Esophagus muscularis mucosa (tissue), 4 donors: ENCODE measurements at regions not wholly inside any gene's neighbourhood (a gene's known extent, or its start where the extent isn't known, plus 50 kb on each side); places are given as distances from the start of the nearest gene placed in this dataset.

Experiments used
- DNase-seq: peaks from one replicate; pipeline ENCODE4 v3.0.0-alpha.2; 2017; ENCODE audit errors: extremely low spot score
- H3K27ac ChIP-seq, 4 donors: fragments of 200-600 bp; sonication (generic); replicated peaks in 1 of 4; 1 replicate in 3 of 4; 2 replicates in 1 of 4; pipeline ENCODE4 v1.5.1; 2016 to 2019; ENCODE audit warnings: mild to moderate bottlenecking in 1 of 4
- H3K27me3 ChIP-seq, 4 donors: fragments of 200-600 bp; sonication (generic); one replicate each; pipeline versions ENCODE4 v1.5.1 to v1.6.0; 2016 to 2019
- H3K36me3 ChIP-seq, 4 donors: fragments of 200-600 bp; sonication (generic); one replicate each; pipeline ENCODE4 v1.5.1; 2016 to 2019
- H3K4me1 ChIP-seq, 4 donors: fragments of 200-600 bp; sonication (generic); one replicate each; pipeline ENCODE4 v1.5.1; 2016 to 2019
- H3K4me3 ChIP-seq, 4 donors: fragments of 200-600 bp; sonication (generic); 1 replicate in 2 of 4; 2 replicates in 2 of 4; pipeline ENCODE4 v1.5.1; 2016 to 2019; ENCODE audit warnings: mild to moderate bottlenecking in 4 of 4, moderate library complexity in 1 of 4
- H3K9me3 ChIP-seq, 4 donors: fragments of 200-600 bp; sonication (generic); 1 replicate in 3 of 4; 2 replicates in 1 of 4; pipeline ENCODE4 v1.5.1; 2016 to 2019
- CTCF ChIP-seq, 3 experiments: fragments of 200-600 bp in 2 of 3; fragments of 450-650 bp in 1 of 3; sonication (generic) in 2 of 3; IDR thresholded peaks; one replicate each; pipeline ENCODE4 v1.5.1; 2017 to 2019; ENCODE audit warnings: antibody characterized with exemption in 3 of 3, mild to moderate bottlenecking in 2 of 3, moderate library complexity in 1 of 3
- EP300 ChIP-seq: sonication (generic); formaldehyde crosslinking; IDR thresholded peaks from one replicate; pipeline ENCODE4 v1.6.1; 2017; ENCODE audit warnings: antibody characterized with exemption
- POLR2A ChIP-seq: fragments of 450-650 bp; IDR thresholded peaks from one replicate; pipeline ENCODE4 v1.6.1; 2017; ENCODE audit warnings: antibody characterized with exemption, moderate library complexity, mild to moderate bottlenecking, low read depth
- POLR2AphosphoS5 ChIP-seq, 2 donors: sonication (generic); formaldehyde crosslinking; IDR thresholded peaks; one replicate each; pipeline ENCODE4 v1.6.1; 2017; ENCODE audit warnings: antibody characterized with exemption in 2 of 2
- WGBS: methylation state at CpG from one replicate; pipeline ENCODE4 v1.1.5; 2018; 5-methylcytosine and 5-hydroxymethylcytosine counted together
- intact Hi-C: fragments of 100-400 bp; cut with DNase I; formaldehyde crosslinking; loops from one replicate; pipeline ENCODE4 v1.15.1; 2023

- H3K27me3 ChIP-seq = no peaks in the 10 kb centered on the region
- no peak for TF ChIP-seq CTCF (IDR thresholded peaks at IDR 0.05)
- TF ChIP-seq POLR2A = no peak
- TF ChIP-seq EP300 = no peak
- no peak for TF ChIP-seq POLR2AphosphoS5 (IDR thresholded peaks at IDR 0.05)
- no peaks in the 10 kb centered on the region for H3K36me3 ChIP-seq
- H3K4me1 ChIP-seq = no peaks in the 10 kb centered on the region
- 89% methylated on average over 3 of the region's 3 CpGs for WGBS
- no peak overlapping the region for H3K4me3 ChIP-seq
- H3K27ac ChIP-seq = no peak overlapping the region
- H3K9me3 ChIP-seq = no peaks in the 10 kb centered on the region
- no peak for DNase-seq
- intact Hi-C loops = no loop called here
Observed at GRCh38 chr10:2425320-2425719, 642.0 kb upstream of the PFKP start.

- 81% methylated on average over 4 of the region's 4 CpGs for WGBS
- H3K36me3 ChIP-seq = no peaks in the 10 kb centered on the region
- H3K9me3 ChIP-seq = no peaks in the 10 kb centered on the region
- H3K4me3 ChIP-seq = no peak overlapping the region
- H3K27me3 ChIP-seq = no peaks in the 10 kb centered on the region
- H3K27ac ChIP-seq = no peak overlapping the region
- no peak for TF ChIP-seq POLR2AphosphoS5 (IDR thresholded peaks at IDR 0.05)
- no peak for TF ChIP-seq POLR2A
- TF ChIP-seq CTCF (IDR thresholded peaks at IDR 0.05) = no peak
- TF ChIP-seq EP300 = no peak
- DNase-seq = no peak
- H3K4me1 ChIP-seq = no peaks in the 10 kb centered on the region
- intact Hi-C loops = no loop called here
Observed at GRCh38 chr10:2414562-2414961, 652.8 kb upstream of the PFKP start.

GRCh38 chr10:2414039-2414438 lies 653.3 kb upstream of the PFKP start:
- no peak for TF ChIP-seq POLR2A
- no peak for TF ChIP-seq POLR2AphosphoS5 (IDR thresholded peaks at IDR 0.05)
- TF ChIP-seq CTCF (IDR thresholded peaks at IDR 0.05) = no peak
- no peak for TF ChIP-seq EP300
- Histone ChIP-seq H3K9me3 (no peaks in the 10 kb centered on the region), H3K27ac (no peak overlapping the region), H3K4me3 (no peak overlapping the region), H3K4me1 (no peaks in the 10 kb centered on the region), H3K36me3 (no peaks in the 10 kb centered on the region), H3K27me3 (no peaks in the 10 kb centered on the region)
- WGBS = 77% methylated on average over 8 of the region's 8 CpGs
- DNase-seq = no peak
- intact Hi-C loops = no loop called here

- no peaks in the 10 kb centered on the region for H3K9me3 ChIP-seq
- WGBS = 89% methylated on average over 4 of the region's 4 CpGs
- H3K4me1 ChIP-seq = no peaks in the 10 kb centered on the region
- no peak overlapping the region for H3K4me3 ChIP-seq
- H3K27ac ChIP-seq = no peak overlapping the region
- H3K36me3 ChIP-seq = no peaks in the 10 kb centered on the region
- no peak for DNase-seq
- intact Hi-C loops = no loop called here
- no peak for TF ChIP-seq EP300
- TF ChIP-seq CTCF (IDR thresholded peaks at IDR 0.05) = no peak
- TF ChIP-seq POLR2AphosphoS5 (IDR thresholded peaks at IDR 0.05) = no peak
- no peak for TF ChIP-seq POLR2A
- H3K27me3 ChIP-seq = peaks cover 0 to 11% (median 0%) of the 10 kb centered on the region in 4 donors
Observed at GRCh38 chr10:2410049-2410448, 657.3 kb upstream of the PFKP start.

GRCh38 chr10:2401459-2401858 lies 664.1 kb upstream of the ADARB2 start:
- Histone ChIP-seq H3K27ac (no peak overlapping the region), H3K4me1 (no peaks in the 10 kb centered on the region), H3K4me3 (no peak overlapping the region), H3K9me3 (no peaks in the 10 kb centered on the region), H3K27me3 (peaks cover 0 to 14% (median 0%) of the 10 kb centered on the region in 4 donors), H3K36me3 (no peaks in the 10 kb centered on the region)
- intact Hi-C loops = no loop called here
- 41% methylated on average over 7 of the region's 7 CpGs for WGBS
- TF ChIP-seq POLR2AphosphoS5 (IDR thresholded peaks at IDR 0.05) (no peak), EP300 (no peak), POLR2A (no peak), CTCF (IDR thresholded peaks at IDR 0.05) (no peak)
- no peak for DNase-seq
